PC-9 (cell line): ENCODE measurements at regions not wholly inside any gene's neighbourhood (a gene's known extent, or its start where the extent isn't known, plus 50 kb on each side); places are given as distances from the start of the nearest gene placed in this dataset.

ENCODE experiments used
- BruUV-seq: library from RNA; stranded (reverse); fragments of 400-500 nt; replicated peaks from 2 replicates; lab custom pipeline; 2021; lab: Mats Ljungman, UMichigan
- CTCF ChIA-PET: fragments of 300-600 bp; sonication (Branson Sonifier 250); formaldehyde crosslinking; loops from one replicate; lab custom pipeline; 2022; ENCODE audit warnings: antibody characterized with exemption; lab: Charles Lee
- POLR2A ChIA-PET: fragments of 300-600 bp; sonication (Branson Sonifier 250); formaldehyde crosslinking; loops from one replicate; lab custom pipeline; 2022; ENCODE audit warnings: antibody characterized with exemption; ENCODE audit not compliant: unreplicated experiment; lab: Charles Lee
- DNase-seq, 2 experiments: peaks; one replicate each; pipeline versions ENCODE4 v3.0.0 to v3.0.0-alpha.2; 2015 to 2022; ENCODE audit warnings: mixed read lengths in 1 of 2
- H2AFZ ChIP-seq: fragments of 200-600 bp; sonication (generic); 2 replicates; pipeline ENCODE4 v1.8.1; 2017; ENCODE audit warnings: antibody characterized with exemption
- H3F3A ChIP-seq: fragments of 200-600 bp; sonication (generic); 2 replicates; pipeline ENCODE4 v1.8.1; 2017; ENCODE audit warnings: antibody characterized with exemption, mild to moderate bottlenecking, low read depth; ENCODE audit not compliant: insufficient read depth
- H3K27ac ChIP-seq: fragments of 200-600 bp; sonication (generic); 2 replicates; pipeline ENCODE4 v1.6.1; 2016; ENCODE audit warnings: mixed run types
- H3K27me3 ChIP-seq: fragments of 200-600 bp; sonication (generic); 2 replicates; pipeline ENCODE4 v1.6.1; 2016; ENCODE audit warnings: low read depth, mixed run types; ENCODE audit not compliant: insufficient read depth
- H3K36me3 ChIP-seq: fragments of 200-600 bp; sonication (generic); 2 replicates; pipeline ENCODE4 v1.6.1; 2016; ENCODE audit warnings: low read depth, mixed run types
- H3K4me1 ChIP-seq: fragments of 200-600 bp; sonication (generic); replicated peaks from 2 replicates; pipeline ENCODE4 v1.6.1; 2016; ENCODE audit warnings: mixed run types; ENCODE audit not compliant: insufficient read depth
- H3K4me2 ChIP-seq: fragments of 200-600 bp; sonication (generic); 2 replicates; pipeline ENCODE4 v1.6.1; 2017; ENCODE audit warnings: mixed run types
- H3K4me3 ChIP-seq: fragments of 200-600 bp; sonication (generic); 2 replicates; pipeline ENCODE4 v1.6.1; 2016; ENCODE audit warnings: mixed run types
- H3K79me2 ChIP-seq: fragments of 200-600 bp; sonication (generic); 2 replicates; pipeline ENCODE4 v1.6.1; 2017; ENCODE audit warnings: low read depth, mixed run types
- H3K9me2 ChIP-seq: fragments of 200-600 bp; sonication (generic); 2 replicates; pipeline ENCODE4 v1.8.1; 2017; ENCODE audit warnings: mild to moderate bottlenecking; ENCODE audit not compliant: insufficient read depth
- H3K9me3 ChIP-seq: fragments of 200-600 bp; sonication (generic); 2 replicates; pipeline ENCODE4 v1.8.1; 2016; ENCODE audit warnings: low read depth; ENCODE audit not compliant: insufficient read depth
- H4K20me1 ChIP-seq: fragments of 200-600 bp; sonication (generic); 2 replicates; pipeline ENCODE4 v1.8.1; 2017; ENCODE audit not compliant: insufficient read depth
- EZH2 ChIP-seq: fragments of 200-600 bp; sonication (generic); IDR thresholded peaks from 2 replicates; pipeline ENCODE4 v1.8.0; 2017; ENCODE audit warnings: antibody characterized with exemption, low read depth
- intact Hi-C: fragments of 100-400 bp; cut with micrococcal nuclease; formaldehyde crosslinking; loops from one replicate; pipeline ENCODE4 v1.10.0; 2022; ENCODE audit not compliant: unreplicated experiment
- TF ChIP-seq, protein P1 (sequence below): fragments of 200-600 bp; sonication (generic); conservative IDR thresholded peaks from 2 replicates; pipeline ENCODE4 v1.6.1; 2017; ENCODE audit warnings: mixed run types, antibody characterized with exemption, mild to moderate bottlenecking, moderate library complexity

GRCh38 chr6:115216835-115217234 lies 843.9 kb downstream of the FRK start:
- TF ChIP-seq, protein P1, sequence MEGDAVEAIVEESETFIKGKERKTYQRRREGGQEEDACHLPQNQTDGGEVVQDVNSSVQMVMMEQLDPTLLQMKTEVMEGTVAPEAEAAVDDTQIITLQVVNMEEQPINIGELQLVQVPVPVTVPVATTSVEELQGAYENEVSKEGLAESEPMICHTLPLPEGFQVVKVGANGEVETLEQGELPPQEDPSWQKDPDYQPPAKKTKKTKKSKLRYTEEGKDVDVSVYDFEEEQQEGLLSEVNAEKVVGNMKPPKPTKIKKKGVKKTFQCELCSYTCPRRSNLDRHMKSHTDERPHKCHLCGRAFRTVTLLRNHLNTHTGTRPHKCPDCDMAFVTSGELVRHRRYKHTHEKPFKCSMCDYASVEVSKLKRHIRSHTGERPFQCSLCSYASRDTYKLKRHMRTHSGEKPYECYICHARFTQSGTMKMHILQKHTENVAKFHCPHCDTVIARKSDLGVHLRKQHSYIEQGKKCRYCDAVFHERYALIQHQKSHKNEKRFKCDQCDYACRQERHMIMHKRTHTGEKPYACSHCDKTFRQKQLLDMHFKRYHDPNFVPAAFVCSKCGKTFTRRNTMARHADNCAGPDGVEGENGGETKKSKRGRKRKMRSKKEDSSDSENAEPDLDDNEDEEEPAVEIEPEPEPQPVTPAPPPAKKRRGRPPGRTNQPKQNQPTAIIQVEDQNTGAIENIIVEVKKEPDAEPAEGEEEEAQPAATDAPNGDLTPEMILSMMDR: no peak
- no peak for TF ChIP-seq EZH2
- no peaks in the 10 kb centered on the region for H3K36me3 ChIP-seq
- H3F3A ChIP-seq: no peaks in the 10 kb centered on the region
- H2AFZ ChIP-seq: no peak overlapping the region
- no peaks in the 10 kb centered on the region for H3K27me3 ChIP-seq
- H4K20me1 ChIP-seq: no peaks in the 10 kb centered on the region
- no peaks in the 10 kb centered on the region for H3K79me2 ChIP-seq
- DNase-seq: no peak
- intact Hi-C loops: no loop called here
- no peaks in the 10 kb centered on the region for H3K9me3 ChIP-seq
- H3K27ac ChIP-seq: no peak overlapping the region
- H3K9me2 ChIP-seq: no peaks in the 10 kb centered on the region
- ChIA-PET CTCF (no interaction called here), POLR2A (no interaction called here)
- no peaks in the 10 kb centered on the region for H3K4me1 ChIP-seq
- no TSS peak for BruUV-seq
- H3K4me3 ChIP-seq: no peak overlapping the region
- no peak overlapping the region for H3K4me2 ChIP-seq

- TF ChIP-seq, protein P1: no peak
- Histone ChIP-seq H3K27me3 (no peaks in the 10 kb centered on the region), H3K9me3 (no peaks in the 10 kb centered on the region), H3K36me3 (no peaks in the 10 kb centered on the region), H3K4me2 (no peak overlapping the region), H4K20me1 (no peaks in the 10 kb centered on the region), H2AFZ (no peak overlapping the region), H3K4me3 (no peak overlapping the region), H3K9me2 (no peaks in the 10 kb centered on the region), H3K79me2 (no peaks in the 10 kb centered on the region), H3K4me1 (no peaks in the 10 kb centered on the region), H3F3A (no peaks in the 10 kb centered on the region), H3K27ac (no peak overlapping the region)
- no TSS peak for BruUV-seq
- intact Hi-C loops: no loop called here
- ChIA-PET CTCF (no interaction called here), POLR2A (no interaction called here)
- no peak for DNase-seq
These were observed 846.4 kb downstream of the FRK start for GRCh38 chr6:115214283-115214682.

- Histone ChIP-seq H3K27ac (no peak overlapping the region), H3K79me2 (no peaks in the 10 kb centered on the region), H2AFZ (no peak overlapping the region), H4K20me1 (no peaks in the 10 kb centered on the region), H3K4me3 (no peak overlapping the region), H3F3A (no peaks in the 10 kb centered on the region), H3K4me2 (no peak overlapping the region), H3K9me2 (no peaks in the 10 kb centered on the region), H3K27me3 (no peaks in the 10 kb centered on the region), H3K4me1 (no peaks in the 10 kb centered on the region), H3K36me3 (no peaks in the 10 kb centered on the region), H3K9me3 (no peaks in the 10 kb centered on the region)
- CTCF ChIA-PET: no interaction called here
- intact Hi-C loops: no loop called here
- BruUV-seq: no TSS peak
- POLR2A ChIA-PET: no interaction called here
- DNase-seq: no peak
- no peak for TF ChIP-seq EZH2
- TF ChIP-seq, protein P1: no peak
These were observed 857.3 kb downstream of the FRK start for GRCh38 chr6:115203381-115203780.
